Activated naive CD8-positive, alpha-beta T cell (primary cell): ENCODE measurements at regions not wholly inside any gene's neighbourhood (a gene's known extent, or its start where the extent isn't known, plus 50 kb on each side); places are given as distances from the start of the nearest gene placed in this dataset.
"Not testable (repeated sequence)": the region's sequence is repeated elsewhere in the genome, so short reads cannot be mapped to it uniquely, and the experiment has no call there.

Experiments used
- H3K27ac Mint-ChIP-seq: one replicate; pipeline ENCODE4 v1.8.0; 2021; ENCODE audit warnings: mixed read lengths
- H3K27me3 Mint-ChIP-seq: one replicate; pipeline ENCODE4 v1.8.0; 2021; ENCODE audit warnings: mixed read lengths
- H3K36me3 Mint-ChIP-seq: one replicate; pipeline ENCODE4 v1.8.0; 2021; ENCODE audit warnings: mixed read lengths
- H3K4me1 Mint-ChIP-seq: one replicate; pipeline ENCODE4 v1.8.0; 2021; ENCODE audit warnings: low read depth, mixed read lengths
- H3K4me3 Mint-ChIP-seq: one replicate; pipeline ENCODE4 v1.8.0; 2021; ENCODE audit warnings: mild to moderate bottlenecking, mixed read lengths
- H3K9me3 Mint-ChIP-seq: one replicate; pipeline ENCODE4 v1.8.0; 2021; ENCODE audit warnings: low read depth, mixed read lengths

- H3K27ac Mint-ChIP-seq, result no peak overlapping the region
- H3K4me3 Mint-ChIP-seq, result no peak overlapping the region
- H3K36me3 Mint-ChIP-seq, result no peaks in the 10 kb centered on the region
- H3K9me3 Mint-ChIP-seq, result no peaks in the 10 kb centered on the region
- H3K27me3 Mint-ChIP-seq, result peaks cover 3% of the 10 kb centered on the region
- peaks cover 14% of the 10 kb centered on the region for H3K4me1 Mint-ChIP-seq
These were observed 145.9 kb upstream of the OLIG3 start for GRCh38 chr6:137640086-137640485.

GRCh38 chr6:137641474-137642077, 147.4 kb upstream of the OLIG3 start:
- Mint-ChIP-seq H3K27me3 (peaks cover 5% of the 10 kb centered on the region), H3K36me3 (no peaks in the 10 kb centered on the region), H3K4me1 (peaks cover 14% of the 10 kb centered on the region), H3K9me3 (no peaks in the 10 kb centered on the region), H3K27ac (no peak overlapping the region), H3K4me3 (no peak overlapping the region)

- H3K36me3 Mint-ChIP-seq, H3K4me3 Mint-ChIP-seq, H3K9me3 Mint-ChIP-seq, H3K27me3 Mint-ChIP-seq, H3K27ac Mint-ChIP-seq: not testable (repeated sequence)
- peaks cover 14% of the 10 kb centered on the region for H3K4me1 Mint-ChIP-seq
These were observed 149.0 kb upstream of the OLIG3 start for GRCh38 chr6:137643210-137643609.

GRCh38 chr6:137643644-137644043, 149.4 kb upstream of the OLIG3 start:
- peaks cover 10% of the 10 kb centered on the region for H3K27me3 Mint-ChIP-seq
- peaks cover 10% of the 10 kb centered on the region for H3K4me1 Mint-ChIP-seq
- H3K27ac Mint-ChIP-seq, H3K36me3 Mint-ChIP-seq, H3K4me3 Mint-ChIP-seq, H3K9me3 Mint-ChIP-seq: not testable (repeated sequence)

- Mint-ChIP-seq H3K4me3 (no peak overlapping the region), H3K27ac (no peak overlapping the region), H3K27me3 (peaks cover 15% of the 10 kb centered on the region), H3K4me1 (no peaks in the 10 kb centered on the region), H3K36me3 (no peaks in the 10 kb centered on the region), H3K9me3 (no peaks in the 10 kb centered on the region)
These were observed 151.7 kb upstream of the OLIG3 start for GRCh38 chr6:137645850-137646249.

GRCh38 chr6:137646484-137646883, 152.3 kb upstream of the OLIG3 start:
- H3K36me3 Mint-ChIP-seq, result no peaks in the 10 kb centered on the region
- H3K9me3 Mint-ChIP-seq, result no peaks in the 10 kb centered on the region
- H3K27me3 Mint-ChIP-seq, result peaks cover 15% of the 10 kb centered on the region
- no peaks in the 10 kb centered on the region for H3K4me1 Mint-ChIP-seq
- no peak overlapping the region for H3K27ac Mint-ChIP-seq
- no peak overlapping the region for H3K4me3 Mint-ChIP-seq

- Mint-ChIP-seq H3K4me3 (no peak overlapping the region), H3K4me1 (no peaks in the 10 kb centered on the region), H3K27me3 (peaks cover 14% of the 10 kb centered on the region), H3K27ac (no peak overlapping the region), H3K36me3 (no peaks in the 10 kb centered on the region), H3K9me3 (no peaks in the 10 kb centered on the region)
These were observed 153.7 kb upstream of the OLIG3 start for GRCh38 chr6:137647762-137648447.

GRCh38 chr6:137650720-137651119, 156.5 kb upstream of the OLIG3 start:
- Mint-ChIP-seq H3K36me3 (no peaks in the 10 kb centered on the region), H3K4me1 (no peaks in the 10 kb centered on the region), H3K9me3 (no peaks in the 10 kb centered on the region), H3K27ac (no peak overlapping the region), H3K4me3 (no peak overlapping the region), H3K27me3 (peaks cover 11% of the 10 kb centered on the region)

- no peaks in the 10 kb centered on the region for H3K9me3 Mint-ChIP-seq
- no peaks in the 10 kb centered on the region for H3K4me1 Mint-ChIP-seq
- peaks cover 10% of the 10 kb centered on the region for H3K27me3 Mint-ChIP-seq
- no peak overlapping the region for H3K4me3 Mint-ChIP-seq
- H3K27ac Mint-ChIP-seq, result no peak overlapping the region
- no peaks in the 10 kb centered on the region for H3K36me3 Mint-ChIP-seq
These were observed 157.0 kb upstream of the OLIG3 start for GRCh38 chr6:137651178-137651577.

- Mint-ChIP-seq H3K9me3 (no peaks in the 10 kb centered on the region), H3K27me3 (peaks cover 9% of the 10 kb centered on the region), H3K27ac (no peak overlapping the region), H3K36me3 (no peaks in the 10 kb centered on the region), H3K4me1 (no peaks in the 10 kb centered on the region), H3K4me3 (no peak overlapping the region)
These were observed 157.6 kb upstream of the OLIG3 start for GRCh38 chr6:137651591-137652335.

- Mint-ChIP-seq H3K4me3 (no peak overlapping the region), H3K36me3 (no peaks in the 10 kb centered on the region), H3K4me1 (peaks cover 11% of the 10 kb centered on the region), H3K27ac (no peak overlapping the region), H3K27me3 (peaks cover 6% of the 10 kb centered on the region), H3K9me3 (no peaks in the 10 kb centered on the region)
These were observed 158.9 kb upstream of the OLIG3 start for GRCh38 chr6:137652961-137653705.

GRCh38 chr6:137653706-137654059, 159.5 kb upstream of the OLIG3 start:
- Mint-ChIP-seq H3K4me3 (no peak overlapping the region), H3K4me1 (peaks cover 11% of the 10 kb centered on the region), H3K36me3 (no peaks in the 10 kb centered on the region), H3K27me3 (peaks cover 4% of the 10 kb centered on the region), H3K27ac (no peak overlapping the region), H3K9me3 (no peaks in the 10 kb centered on the region)

- Mint-ChIP-seq H3K27ac (no peak overlapping the region), H3K36me3 (no peaks in the 10 kb centered on the region), H3K4me1 (peaks cover 11% of the 10 kb centered on the region), H3K9me3 (no peaks in the 10 kb centered on the region), H3K27me3 (peaks cover 4% of the 10 kb centered on the region), H3K4me3 (no peak overlapping the region)
These were observed 160.3 kb upstream of the OLIG3 start for GRCh38 chr6:137654365-137654981.

GRCh38 chr6:137655291-137655690, 161.1 kb upstream of the OLIG3 start:
- Mint-ChIP-seq H3K4me3 (no peak overlapping the region), H3K27me3 (peaks cover 1% of the 10 kb centered on the region), H3K27ac (no peak overlapping the region), H3K4me1 (peaks cover 11% of the 10 kb centered on the region), H3K36me3 (no peaks in the 10 kb centered on the region), H3K9me3 (no peaks in the 10 kb centered on the region)

- no peaks in the 10 kb centered on the region for H3K27me3 Mint-ChIP-seq
- H3K9me3 Mint-ChIP-seq, result no peaks in the 10 kb centered on the region
- peak overlapping the region; percentile 23 for H3K27ac Mint-ChIP-seq
- H3K4me1 Mint-ChIP-seq, result peaks cover 11% of the 10 kb centered on the region
- no peaks in the 10 kb centered on the region for H3K36me3 Mint-ChIP-seq
- H3K4me3 Mint-ChIP-seq, result no peak overlapping the region
These were observed 162.5 kb upstream of the OLIG3 start for GRCh38 chr6:137656735-137657134.
